ENCODE measurements at regions not wholly inside any gene's neighbourhood (a gene's known extent, or its start where the extent isn't known, plus 50 kb on each side); places are given as distances from the start of the nearest gene placed in this dataset.

GRCh38 chr9:4389755-4390154 is 89.9 kb upstream of the GLIS3 start:
- TF ChIP-seq, protein P1, sequence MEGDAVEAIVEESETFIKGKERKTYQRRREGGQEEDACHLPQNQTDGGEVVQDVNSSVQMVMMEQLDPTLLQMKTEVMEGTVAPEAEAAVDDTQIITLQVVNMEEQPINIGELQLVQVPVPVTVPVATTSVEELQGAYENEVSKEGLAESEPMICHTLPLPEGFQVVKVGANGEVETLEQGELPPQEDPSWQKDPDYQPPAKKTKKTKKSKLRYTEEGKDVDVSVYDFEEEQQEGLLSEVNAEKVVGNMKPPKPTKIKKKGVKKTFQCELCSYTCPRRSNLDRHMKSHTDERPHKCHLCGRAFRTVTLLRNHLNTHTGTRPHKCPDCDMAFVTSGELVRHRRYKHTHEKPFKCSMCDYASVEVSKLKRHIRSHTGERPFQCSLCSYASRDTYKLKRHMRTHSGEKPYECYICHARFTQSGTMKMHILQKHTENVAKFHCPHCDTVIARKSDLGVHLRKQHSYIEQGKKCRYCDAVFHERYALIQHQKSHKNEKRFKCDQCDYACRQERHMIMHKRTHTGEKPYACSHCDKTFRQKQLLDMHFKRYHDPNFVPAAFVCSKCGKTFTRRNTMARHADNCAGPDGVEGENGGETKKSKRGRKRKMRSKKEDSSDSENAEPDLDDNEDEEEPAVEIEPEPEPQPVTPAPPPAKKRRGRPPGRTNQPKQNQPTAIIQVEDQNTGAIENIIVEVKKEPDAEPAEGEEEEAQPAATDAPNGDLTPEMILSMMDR (conservative IDR thresholded peaks at IDR 0.05) = no peak
- no peak for TF ChIP-seq ZFX (IDR thresholded peaks at IDR 0.05)
